Hematopoietic multipotent progenitor cell treated with erythropoietin and hydrocortisone succinate and interleukin-3 and kit ligand, for 6 days (in vitro differentiated cells): ENCODE measurements at regions not wholly inside any gene's neighbourhood (a gene's known extent, or its start where the extent isn't known, plus 50 kb on each side); places are given as distances from the start of the nearest gene placed in this dataset.
"Not testable (repeated sequence)": the region's sequence is repeated elsewhere in the genome, so short reads cannot be mapped to it uniquely, and the experiment has no call there.

ENCODE experiments used
- DNase-seq: peaks from one replicate; pipeline ENCODE4 v3.0.0-alpha.2; 2015

GRCh38 chr2:188000189-188000588 lies 291.5 kb upstream of the GULP1 start:
- no peak for DNase-seq

DNA sequence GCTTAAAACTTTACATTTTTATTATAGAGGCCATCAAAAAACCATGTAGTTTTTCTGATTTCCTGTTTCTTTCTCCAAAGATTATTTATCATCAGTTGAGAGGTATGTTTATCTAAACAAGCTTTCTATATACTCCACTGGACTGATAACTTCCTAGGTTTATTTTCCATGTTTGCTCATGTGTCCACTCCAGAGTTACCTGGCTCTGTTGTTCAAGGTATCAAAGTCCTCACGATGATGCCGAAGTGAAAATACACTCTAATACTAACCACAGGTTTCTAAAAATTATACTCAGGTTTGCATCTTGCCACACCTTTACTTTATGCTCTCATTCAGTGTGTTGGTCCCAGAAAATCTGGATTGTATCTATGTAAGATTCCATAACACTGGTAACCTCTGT lies 287.9 kb upstream of the GULP1 start:
- DNase-seq, result no peak

DNA sequence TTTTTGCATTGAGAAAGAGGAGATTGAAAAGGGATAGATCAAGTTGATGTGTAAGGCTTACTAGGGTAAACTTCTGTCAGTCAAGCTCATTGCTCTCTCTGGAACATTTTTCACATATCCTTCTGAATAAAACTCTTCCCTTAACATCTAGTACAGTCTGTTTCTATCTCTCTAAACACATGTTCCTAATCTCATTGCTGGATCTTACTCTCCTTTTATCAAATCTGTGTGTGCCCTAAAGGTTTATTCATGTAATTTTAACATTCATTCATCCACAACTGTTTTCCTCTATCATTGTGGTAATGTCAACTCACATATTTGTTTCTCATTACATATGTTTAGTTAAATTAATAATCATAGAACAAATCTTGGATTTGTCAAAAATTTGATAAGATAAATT lies 277.9 kb upstream of the GULP1 start:
- no peak for DNase-seq

GRCh38 chr2:188016917-188017316 lies 274.8 kb upstream of the GULP1 start:
- no peak for DNase-seq

GRCh38 chr2:188022389-188022788 lies 269.3 kb upstream of the GULP1 start:
- no peak for DNase-seq

DNA sequence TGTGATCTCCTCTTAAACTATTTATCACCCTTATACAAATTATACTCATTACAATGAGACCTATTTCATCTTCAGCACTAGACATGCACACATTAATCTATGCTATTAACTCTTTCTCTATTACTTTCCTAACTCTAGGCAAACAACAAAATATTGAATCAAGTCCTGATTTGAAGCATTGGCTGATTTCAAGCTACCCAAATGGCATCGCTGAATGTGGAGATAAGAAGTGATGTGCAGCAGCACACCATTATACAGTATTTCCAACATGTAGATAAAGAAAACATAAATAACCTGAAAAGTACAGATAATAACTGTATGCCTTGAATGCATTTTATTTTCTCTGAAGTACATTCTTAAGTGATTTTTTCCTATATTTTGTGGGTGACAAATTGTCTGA lies 268.6 kb upstream of the GULP1 start:
- no peak for DNase-seq

GRCh38 chr2:188024811-188025210 lies 266.9 kb upstream of the GULP1 start:
- DNase-seq, result no peak

GRCh38 chr2:188028739-188029138 lies 262.9 kb upstream of the GULP1 start:
- DNase-seq, result no peak

DNA sequence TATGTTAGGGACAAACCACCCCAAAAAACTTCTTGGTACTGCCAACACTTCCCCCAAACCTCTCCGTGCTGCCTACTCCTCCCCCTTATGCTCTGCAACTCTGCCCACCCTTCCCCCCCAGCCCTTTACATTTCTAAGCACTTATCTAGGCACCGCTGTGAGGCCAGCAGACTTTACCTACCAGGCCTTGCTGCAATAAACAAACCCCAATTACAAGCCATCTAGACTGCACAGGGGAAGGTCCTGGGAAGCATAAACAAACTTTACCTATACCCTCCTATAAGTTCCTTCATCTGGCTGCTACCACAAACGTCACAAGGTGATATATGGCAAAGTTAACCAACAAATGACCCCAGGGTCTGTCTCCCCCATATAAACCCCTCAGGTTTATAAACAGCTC lies 259.4 kb upstream of the GULP1 start:
- DNase-seq, result no peak

DNA sequence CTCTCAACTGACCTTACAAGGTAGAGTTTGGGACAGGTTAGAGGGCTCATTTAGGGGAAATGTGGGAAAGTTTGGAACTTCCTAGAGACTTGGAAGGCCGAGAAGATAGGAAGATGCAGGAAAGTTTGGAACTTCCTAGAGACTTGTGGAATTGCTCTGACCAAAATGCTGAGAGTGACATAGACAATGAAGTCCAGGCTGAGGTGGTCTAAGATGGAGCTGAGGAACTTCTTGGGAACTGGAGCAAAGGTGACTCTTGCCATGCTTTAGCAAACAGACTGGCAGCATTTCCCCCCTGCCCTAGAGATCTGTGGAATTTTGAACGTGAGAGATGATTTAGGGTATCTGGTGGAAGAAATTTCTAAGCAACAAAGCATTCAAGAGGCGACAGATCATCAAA lies 258.9 kb upstream of the GULP1 start:
- no peak for DNase-seq

DNA sequence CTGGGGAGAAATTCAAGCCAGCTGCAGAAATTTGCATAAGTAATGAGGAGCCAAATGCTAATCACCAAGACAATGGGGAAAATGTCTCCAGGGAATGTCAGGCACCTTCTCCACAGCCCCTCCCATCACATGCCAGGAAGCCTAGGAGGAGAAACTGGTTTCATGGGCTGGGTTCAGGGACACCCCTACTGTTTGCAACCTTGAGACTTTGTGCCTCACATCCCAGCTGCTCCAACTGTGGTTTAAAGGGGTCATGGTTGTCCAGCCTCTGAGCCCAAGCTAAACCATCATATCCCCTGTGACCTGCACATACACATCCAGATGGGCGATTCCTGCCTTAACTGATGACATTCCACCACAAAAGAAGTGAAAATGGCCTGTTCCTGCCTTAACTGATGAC lies 258.4 kb upstream of the GULP1 start:
- not testable (repeated sequence) for DNase-seq

DNA sequence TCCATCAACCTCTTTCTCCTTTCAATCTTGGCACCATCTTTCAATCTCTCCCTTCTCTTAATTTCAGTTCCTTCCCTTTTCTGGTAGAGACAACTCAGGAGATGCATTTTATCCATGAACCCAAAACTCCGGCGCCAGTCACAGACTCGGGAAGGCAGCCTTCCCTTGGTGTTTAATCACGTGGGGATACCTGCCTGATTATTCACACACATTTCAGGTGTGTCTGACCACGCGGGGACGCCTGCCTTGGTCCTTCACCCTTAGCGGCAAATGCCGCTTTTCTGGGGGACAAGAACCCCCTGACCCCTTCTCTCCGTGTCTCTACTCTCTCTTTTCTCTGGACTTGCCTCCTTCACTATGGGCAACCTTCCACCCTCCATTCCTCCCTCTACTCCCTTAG lies 257.6 kb upstream of the GULP1 start:
- not testable (repeated sequence) for DNase-seq

DNA sequence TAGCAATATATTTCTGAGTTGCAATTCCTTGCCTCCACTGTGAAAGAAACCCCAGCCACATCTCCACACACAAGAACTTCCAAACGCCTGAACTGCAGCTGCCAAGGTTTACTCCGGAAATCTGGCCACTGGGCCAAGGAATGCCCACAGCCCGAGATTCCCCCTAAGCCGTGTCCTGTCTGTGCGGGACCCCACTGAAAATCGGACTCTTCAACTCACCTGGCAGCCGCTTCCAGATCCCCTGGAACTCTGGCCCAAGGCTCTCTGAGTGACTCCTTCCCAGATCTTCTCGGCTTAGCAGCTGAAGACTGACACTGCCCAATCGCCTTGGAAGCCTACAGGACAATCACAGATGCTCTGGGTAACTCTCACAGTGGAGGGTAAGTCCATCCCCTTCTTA lies 256.3 kb upstream of the GULP1 start:
- not testable (repeated sequence) for DNase-seq

GRCh38 chr2:188036786-188037185 lies 254.9 kb upstream of the GULP1 start:
- not testable (repeated sequence) for DNase-seq

DNA sequence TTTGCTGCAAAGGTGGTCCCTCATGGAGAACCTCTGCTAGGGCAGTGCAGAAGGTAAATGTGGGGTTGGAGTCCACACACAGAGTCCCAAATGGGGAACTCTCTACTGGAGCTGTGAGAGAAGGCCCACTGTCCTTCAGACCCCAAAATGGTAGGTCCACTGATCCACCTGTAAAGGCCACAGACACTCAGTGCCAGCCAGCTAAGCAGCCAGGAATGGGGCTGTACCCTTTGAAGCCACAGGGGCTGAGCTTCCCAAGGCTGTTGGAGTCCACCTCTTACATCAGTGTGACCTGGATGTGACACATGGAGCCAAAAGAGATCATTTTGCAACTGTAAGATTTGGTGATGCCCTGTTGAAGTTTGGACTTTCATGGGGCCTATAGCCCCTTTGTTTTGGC lies 252.4 kb upstream of the GULP1 start:
- no peak for DNase-seq

DNA sequence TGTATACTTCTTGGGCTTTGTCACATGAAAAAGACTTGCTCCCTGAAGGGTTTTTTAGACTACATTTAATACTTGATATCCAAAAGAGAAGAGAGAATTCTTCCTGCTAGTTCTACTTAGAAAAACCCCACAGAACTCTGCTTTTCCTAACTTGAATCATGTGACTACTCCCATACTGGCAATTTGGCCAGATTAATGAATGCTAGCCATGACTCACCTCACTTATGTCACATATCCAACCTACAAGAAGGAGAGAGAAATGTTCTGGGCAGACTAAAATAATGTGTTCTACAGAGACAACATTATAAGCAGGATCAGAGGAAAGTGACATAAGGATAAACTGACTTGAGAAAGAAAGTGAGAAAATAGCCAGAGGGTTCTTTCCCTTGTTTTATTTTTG lies 249.3 kb upstream of the GULP1 start:
- DNase-seq, result no peak

- DNase-seq, result no peak
Measured at GRCh38 chr2:188045016-188045415, 246.7 kb upstream of the GULP1 start.

DNA sequence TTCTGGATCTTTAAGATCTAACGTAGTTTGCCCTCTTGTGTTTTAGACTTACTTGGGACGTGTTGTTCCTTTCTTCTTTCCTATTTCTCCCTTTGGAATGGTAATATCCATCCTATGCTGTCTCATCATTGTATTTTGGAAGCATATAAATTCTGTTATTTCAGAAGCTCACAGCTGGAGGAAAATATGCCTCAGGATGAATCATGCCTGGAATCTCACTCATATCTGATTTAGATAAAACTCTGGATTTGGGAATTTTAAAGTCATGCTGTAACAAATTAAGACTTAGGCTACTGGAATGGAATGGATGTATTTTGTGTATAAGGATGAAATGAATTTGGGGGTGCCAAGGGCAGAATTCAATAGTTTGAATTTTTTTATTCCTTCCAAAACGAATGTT lies 245.2 kb upstream of the GULP1 start:
- no peak for DNase-seq

DNA sequence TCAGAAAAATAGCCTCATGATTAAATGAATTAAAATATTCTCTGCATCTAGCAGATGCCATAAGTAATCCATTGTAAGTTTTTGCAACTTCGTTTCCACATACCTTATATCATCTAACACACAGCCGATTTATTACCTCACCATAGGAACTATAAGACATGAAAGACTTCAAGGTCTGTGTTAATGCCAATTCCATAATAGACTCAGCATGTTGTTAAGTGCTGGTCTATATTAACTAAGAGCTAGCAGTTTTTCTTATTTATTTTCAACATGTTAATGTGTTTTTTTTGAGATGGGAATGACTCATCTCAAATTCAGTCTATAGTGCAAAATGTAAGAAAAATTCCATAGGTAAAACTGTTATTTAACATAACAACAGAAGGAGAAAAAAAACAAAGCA lies 243.9 kb upstream of the GULP1 start:
- DNase-seq, result no peak

DNA sequence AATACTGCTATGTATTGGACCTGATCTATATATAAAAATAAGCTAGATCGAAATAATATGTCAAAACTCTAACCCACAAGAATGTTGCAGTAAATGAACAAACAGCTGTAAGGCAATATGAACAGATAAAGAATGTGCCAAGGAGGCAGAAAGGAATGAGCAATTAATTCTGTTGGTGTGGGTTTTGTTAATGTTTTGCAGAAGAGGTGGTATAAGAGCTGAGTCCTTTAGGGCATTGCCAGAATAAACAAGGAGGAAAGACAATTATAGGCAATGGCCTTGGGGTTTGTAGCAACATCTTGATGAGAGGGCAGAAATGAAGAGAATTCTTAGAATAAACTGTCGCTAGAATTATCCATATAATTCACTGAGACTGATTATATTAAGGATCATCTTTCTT lies 240.9 kb upstream of the GULP1 start:
- DNase-seq, result no peak

DNA sequence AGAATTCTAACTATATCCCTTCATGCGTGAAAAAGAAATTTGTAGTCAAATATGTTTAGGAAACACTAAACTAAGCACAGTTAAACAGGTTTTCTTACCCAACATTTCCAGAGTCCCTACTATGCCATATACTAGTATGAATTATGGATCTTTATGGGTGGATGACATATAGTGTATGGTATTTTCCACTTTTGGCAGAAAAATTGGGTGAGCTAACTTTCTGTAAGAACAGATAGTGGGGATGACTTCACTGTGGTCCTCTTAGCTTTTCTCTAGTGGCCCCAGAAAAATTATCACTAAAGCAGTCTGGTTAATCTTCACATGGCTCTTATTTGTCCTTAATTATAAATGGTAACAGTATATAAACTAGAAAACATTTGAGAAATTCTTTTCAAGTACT lies 240.0 kb upstream of the GULP1 start:
- no peak for DNase-seq

DNA sequence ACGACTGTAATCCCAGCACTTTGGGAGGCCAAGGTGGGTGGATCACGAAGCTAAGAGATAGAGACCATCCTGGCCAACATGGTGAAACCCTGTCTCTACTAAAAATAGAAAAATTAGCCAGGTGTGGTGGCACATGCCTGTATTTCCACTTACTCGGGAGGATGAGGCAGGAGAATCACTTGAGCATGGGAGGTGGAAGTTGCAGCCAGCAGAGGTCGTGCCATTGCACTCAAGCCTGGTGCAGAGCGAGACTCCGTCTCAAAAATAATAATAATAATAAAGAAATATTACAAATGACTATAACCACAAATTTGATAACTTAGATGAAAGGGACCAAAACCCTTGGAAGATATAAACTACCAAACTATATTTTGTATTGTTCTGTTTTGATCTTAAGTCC lies 226.3 kb upstream of the GULP1 start:
- no peak for DNase-seq

DNA sequence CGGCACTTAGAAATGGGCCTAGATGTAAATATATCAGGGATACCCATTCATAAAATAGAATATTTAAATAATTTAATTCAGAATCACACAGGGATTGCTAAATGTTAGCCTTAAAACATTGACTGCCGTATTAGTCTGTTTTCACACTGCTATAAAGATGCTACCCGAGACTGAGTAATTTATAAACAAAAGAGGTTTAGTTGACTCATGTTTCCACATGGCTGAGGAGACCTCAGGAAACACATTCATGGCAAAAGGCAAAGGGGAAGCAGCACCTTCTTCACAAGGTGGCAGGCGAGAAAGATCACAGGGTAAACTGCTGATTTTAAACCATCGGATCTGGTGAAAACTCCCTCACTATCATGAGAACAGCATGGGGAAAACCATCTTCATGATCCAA lies 223.6 kb upstream of the GULP1 start:
- DNase-seq, result no peak

GRCh38 chr2:188076149-188077056 lies 215.3 kb upstream of the GULP1 start:
- no peak for DNase-seq

GRCh38 chr2:188077757-188078156 lies 213.9 kb upstream of the GULP1 start:
- no peak for DNase-seq
